CD4-positive, alpha-beta T cell (primary cell): ENCODE measurements at regions not wholly inside any gene's neighbourhood (a gene's known extent, or its start where the extent isn't known, plus 50 kb on each side); places are given as distances from the start of the nearest gene placed in this dataset.

Experiments
- ATAC-seq: fragments of 200-7000 bp; cut with Tn5 transposase; one replicate; pipeline ENCODE4 v1.10.0; 2022; ENCODE audit warnings: mild to moderate bottlenecking; ENCODE audit not compliant: poor library complexity
- CTCF ChIA-PET: fragments of 350-600 bp; sonication (Branson Sonifier 250); formaldehyde crosslinking; loops from one replicate; lab custom pipeline; 2021; ENCODE audit warnings: antibody characterized with exemption, inconsistent platforms; lab: Charles Lee
- POLR2A ChIA-PET: fragments of 350-600 bp; sonication (Branson Sonifier 250); formaldehyde crosslinking; loops from one replicate; lab custom pipeline; 2021; ENCODE audit warnings: antibody characterized with exemption, inconsistent platforms; lab: Charles Lee
- DNase-seq, 14 experiments: peaks; one replicate each; pipeline ENCODE4 v3.0.0-alpha.2; 2013 to 2020; ENCODE audit warnings: mixed read lengths in 2 of 14
- H3K27ac ChIP-seq, 2 donors: one replicate each; pipeline versions ENCODE4 v1.5.1 to v1.7.0; 2013; ENCODE audit warnings: low read length in 2 of 2, low read depth in 1 of 2, mild to moderate bottlenecking in 1 of 2
- H3K27me3 ChIP-seq, 2 experiments: 1 replicate in 1 of 2; 2 replicates in 1 of 2; pipeline versions ENCODE4 v1.6.1 to v1.7.0; 2013; ENCODE audit warnings: low read length in 2 of 2, control low read depth in 1 of 2, mild to moderate bottlenecking in 1 of 2, moderate library complexity in 1 of 2; ENCODE audit not compliant: insufficient read depth in 2 of 2, control insufficient read depth in 1 of 2
- H3K36me3 ChIP-seq: one replicate; pipeline ENCODE4 v1.6.1; 2013; ENCODE audit warnings: low read length, control low read depth; ENCODE audit not compliant: insufficient read depth
- H3K4me1 ChIP-seq: one replicate; pipeline ENCODE4 v1.6.1; 2013; ENCODE audit warnings: low read length, control low read depth; ENCODE audit not compliant: insufficient read depth
- H3K4me3 ChIP-seq: one replicate; pipeline ENCODE4 v1.5.1; 2013; ENCODE audit warnings: mild to moderate bottlenecking, low read length, moderate library complexity
- H3K9me3 ChIP-seq, 2 experiments: 1 replicate in 1 of 2; 2 replicates in 1 of 2; pipeline versions ENCODE4 v1.6.1 to v1.7.0; 2013; ENCODE audit warnings: low read length in 2 of 2, mild to moderate bottlenecking in 2 of 2, control low read depth in 1 of 2, moderate library complexity in 1 of 2; ENCODE audit not compliant: control insufficient read depth in 1 of 2, insufficient read depth in 1 of 2
- H3K27ac Mint-ChIP-seq: one replicate; pipeline ENCODE4 v1.8.0; 2020; ENCODE audit warnings: mixed read lengths
- H3K27me3 Mint-ChIP-seq: one replicate; pipeline ENCODE4 v1.8.0; 2021; ENCODE audit warnings: mixed read lengths
- H3K36me3 Mint-ChIP-seq: one replicate; pipeline ENCODE4 v1.8.0; 2021; ENCODE audit warnings: low read depth, mixed read lengths
- H3K4me1 Mint-ChIP-seq: one replicate; pipeline ENCODE4 v1.8.0; 2021; ENCODE audit warnings: low read depth, mixed read lengths
- H3K4me3 Mint-ChIP-seq: one replicate; pipeline ENCODE4 v1.8.0; 2020; ENCODE audit warnings: mild to moderate bottlenecking, mixed read lengths
- H3K9me3 Mint-ChIP-seq: one replicate; pipeline ENCODE4 v1.8.0; 2020; ENCODE audit warnings: mixed read lengths
- intact Hi-C, 2 experiments: fragments of 100-400 bp; cut with DNase I in 1 of 2; cut with micrococcal nuclease in 1 of 2; formaldehyde crosslinking; loops; one replicate each; pipeline versions ENCODE4 v1.15.1 to v1.9.0; 2023 to 2025; cut with DNase I, micrococcal nuclease
- TF ChIP-seq, protein P1 (sequence below): fragments of 200-600 bp; IDR thresholded peaks from one replicate; pipeline ENCODE4 v1.8.0; 2022; ENCODE audit warnings: antibody characterized with exemption, mild to moderate bottlenecking

DNA sequence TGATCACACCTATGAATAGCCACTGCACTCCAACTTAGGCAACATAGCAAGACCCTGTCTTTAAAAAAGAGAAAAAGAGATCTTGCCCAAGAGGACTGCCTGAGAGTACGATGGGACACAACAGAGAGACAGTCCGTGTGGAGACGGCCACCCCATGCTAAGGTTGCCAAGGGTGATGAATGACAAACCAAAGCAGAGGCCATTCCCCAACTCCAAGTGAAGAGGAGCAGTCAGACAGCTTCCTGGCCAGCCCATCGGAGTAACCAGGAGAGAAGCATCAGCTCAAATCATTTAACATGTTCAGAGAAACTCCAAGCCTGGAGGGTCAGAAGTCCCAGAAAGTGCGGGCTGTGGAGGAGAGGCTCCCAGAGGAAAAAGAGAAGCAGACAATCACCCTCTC lies 63.9 kb upstream of the SUB1 start:
- Histone ChIP-seq H3K4me1 (peaks cover 9% of the 10 kb centered on the region), H3K27me3 (no peaks in the 10 kb centered on the region), H3K27ac (no peak overlapping the region), H3K36me3 (no peaks in the 10 kb centered on the region), H3K4me3 (no peak overlapping the region), H3K9me3 (no peaks in the 10 kb centered on the region)
- Mint-ChIP-seq H3K27me3 (no peaks in the 10 kb centered on the region), H3K9me3 (no peaks in the 10 kb centered on the region), H3K4me1 (peaks cover 25% of the 10 kb centered on the region), H3K36me3 (no peaks in the 10 kb centered on the region), H3K27ac (no peak overlapping the region), H3K4me3 (no peak overlapping the region)
- ATAC-seq: no peak
- TF ChIP-seq, protein P1, sequence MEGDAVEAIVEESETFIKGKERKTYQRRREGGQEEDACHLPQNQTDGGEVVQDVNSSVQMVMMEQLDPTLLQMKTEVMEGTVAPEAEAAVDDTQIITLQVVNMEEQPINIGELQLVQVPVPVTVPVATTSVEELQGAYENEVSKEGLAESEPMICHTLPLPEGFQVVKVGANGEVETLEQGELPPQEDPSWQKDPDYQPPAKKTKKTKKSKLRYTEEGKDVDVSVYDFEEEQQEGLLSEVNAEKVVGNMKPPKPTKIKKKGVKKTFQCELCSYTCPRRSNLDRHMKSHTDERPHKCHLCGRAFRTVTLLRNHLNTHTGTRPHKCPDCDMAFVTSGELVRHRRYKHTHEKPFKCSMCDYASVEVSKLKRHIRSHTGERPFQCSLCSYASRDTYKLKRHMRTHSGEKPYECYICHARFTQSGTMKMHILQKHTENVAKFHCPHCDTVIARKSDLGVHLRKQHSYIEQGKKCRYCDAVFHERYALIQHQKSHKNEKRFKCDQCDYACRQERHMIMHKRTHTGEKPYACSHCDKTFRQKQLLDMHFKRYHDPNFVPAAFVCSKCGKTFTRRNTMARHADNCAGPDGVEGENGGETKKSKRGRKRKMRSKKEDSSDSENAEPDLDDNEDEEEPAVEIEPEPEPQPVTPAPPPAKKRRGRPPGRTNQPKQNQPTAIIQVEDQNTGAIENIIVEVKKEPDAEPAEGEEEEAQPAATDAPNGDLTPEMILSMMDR: no peak
- POLR2A ChIA-PET: no interaction called here
- DNase-seq: no peak
- intact Hi-C loops: loop anchor here in 1 of 2 experiments (5.0 kb wide), 1 partner anchor 34 kb away; no protein-coding TSS in a partner anchor
- CTCF ChIA-PET: no interaction called here

DNA sequence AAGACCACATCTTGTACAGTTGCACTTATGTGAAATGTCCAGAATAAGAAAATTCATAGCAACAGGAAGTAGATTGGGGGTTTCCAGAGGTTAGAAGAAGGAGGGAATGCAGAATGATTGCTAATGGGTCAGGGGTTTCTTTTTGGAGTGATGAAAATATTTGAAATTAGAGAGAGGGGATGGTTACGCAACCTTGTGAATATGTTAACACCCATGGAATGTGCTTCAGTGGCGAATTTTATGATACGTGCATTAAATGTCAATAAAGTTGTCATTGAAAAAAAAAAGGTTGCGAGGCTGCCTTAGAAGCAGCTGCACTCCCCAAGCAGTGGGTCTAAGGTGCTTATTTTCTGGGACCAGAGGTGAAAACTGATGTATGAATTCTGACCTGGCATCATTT lies 64.4 kb upstream of the SUB1 start:
- Mint-ChIP-seq H3K36me3 (no peaks in the 10 kb centered on the region), H3K4me3 (no peak overlapping the region), H3K27me3 (no peaks in the 10 kb centered on the region), H3K27ac (no peak overlapping the region), H3K9me3 (no peaks in the 10 kb centered on the region), H3K4me1 (peaks cover 25% of the 10 kb centered on the region)
- Histone ChIP-seq H3K4me3 (no peak overlapping the region), H3K4me1 (peaks cover 9% of the 10 kb centered on the region), H3K27me3 (no peaks in the 10 kb centered on the region), H3K36me3 (no peaks in the 10 kb centered on the region), H3K9me3 (no peaks in the 10 kb centered on the region), H3K27ac (no peak overlapping the region)
- POLR2A ChIA-PET: no interaction called here
- DNase-seq (no peak), ATAC-seq (no peak)
- CTCF ChIA-PET: no interaction called here
- TF ChIP-seq, protein P1: no peak
- intact Hi-C loops: loop anchor here in 1 of 2 experiments (5.0 kb wide), 1 partner anchor 34 kb away; no protein-coding TSS in a partner anchor

DNA sequence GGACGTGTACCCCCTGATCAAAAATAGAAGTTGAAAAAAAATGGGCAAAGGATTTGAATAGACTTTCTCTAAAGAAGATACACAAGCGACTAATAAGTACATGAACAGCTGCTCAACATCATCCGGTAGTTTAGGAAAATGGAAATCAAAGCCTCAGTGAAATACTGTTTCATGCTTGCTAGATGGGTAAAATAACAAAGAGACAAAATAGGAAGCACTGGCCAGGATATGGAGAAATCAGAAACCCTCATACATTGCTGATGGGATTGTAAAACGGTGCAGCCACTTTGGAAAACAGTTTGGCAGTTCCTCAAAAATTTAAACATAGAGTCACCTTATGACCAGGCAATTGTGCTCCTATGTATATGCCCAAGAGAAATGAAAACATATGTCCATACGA lies 65.0 kb upstream of the SUB1 start:
- POLR2A ChIA-PET: no interaction called here
- Mint-ChIP-seq H3K27ac (no peak overlapping the region), H3K27me3 (no peaks in the 10 kb centered on the region), H3K4me3 (no peak overlapping the region), H3K36me3 (no peaks in the 10 kb centered on the region), H3K9me3 (no peaks in the 10 kb centered on the region), H3K4me1 (peaks cover 25% of the 10 kb centered on the region)
- H3K9me3 ChIP-seq: no peaks in the 10 kb centered on the region
- no peak for ATAC-seq
- no peak overlapping the region for H3K4me3 ChIP-seq
- peaks cover 9% of the 10 kb centered on the region for H3K4me1 ChIP-seq
- DNase-seq: no peak
- intact Hi-C loops: loop anchor here in 1 of 2 experiments (5.0 kb wide), 1 partner anchor 33 kb away; no protein-coding TSS in a partner anchor
- CTCF ChIA-PET: no interaction called here
- no peaks in the 10 kb centered on the region for H3K27me3 ChIP-seq
- no peak overlapping the region for H3K27ac ChIP-seq
- TF ChIP-seq, protein P1: no peak
- no peaks in the 10 kb centered on the region for H3K36me3 ChIP-seq
